Loucy (cell line): ENCODE measurements at regions not wholly inside any gene's neighbourhood (a gene's known extent, or its start where the extent isn't known, plus 50 kb on each side); places are given as distances from the start of the nearest gene placed in this dataset.

ENCODE experiments used
- H2AFZ ChIP-seq: fragments of 200-600 bp; sonication (generic); 2 replicates; pipeline ENCODE4 v1.6.0; 2016; ENCODE audit warnings: antibody characterized with exemption, mild to moderate bottlenecking, low read length, moderate library complexity
- H3F3A ChIP-seq: fragments of 200-600 bp; 2 replicates; pipeline ENCODE4 v1.6.0; 2016; ENCODE audit warnings: antibody characterized with exemption, low read depth, mild to moderate bottlenecking
- H3K27me3 ChIP-seq: fragments of 200-600 bp; sonication (generic); 2 replicates; pipeline ENCODE4 v1.6.1; 2014; ENCODE audit warnings: low read length, mild to moderate bottlenecking; ENCODE audit not compliant: insufficient read depth, poor library complexity, severe bottlenecking
- H3K36me3 ChIP-seq: fragments of 200-600 bp; sonication (generic); 2 replicates; pipeline ENCODE4 v1.6.1; 2016; ENCODE audit warnings: low read length; ENCODE audit not compliant: insufficient read depth
- H3K4me1 ChIP-seq: fragments of 200-600 bp; sonication (generic); 2 replicates; pipeline ENCODE4 v1.5.1; 2014; ENCODE audit warnings: low read length, mild to moderate bottlenecking; ENCODE audit not compliant: insufficient read depth, poor library complexity, severe bottlenecking
- H3K4me2 ChIP-seq: fragments of 200-600 bp; sonication (generic); 2 replicates; pipeline ENCODE4 v1.6.0; 2014; ENCODE audit warnings: antibody characterized with exemption, low read length, low read depth, mild to moderate bottlenecking; ENCODE audit not compliant: poor library complexity, severe bottlenecking
- H3K4me3 ChIP-seq: fragments of 200-600 bp; sonication (generic); 2 replicates; pipeline ENCODE4 v1.5.1; 2014; ENCODE audit warnings: low read length, mild to moderate bottlenecking, mixed read lengths; ENCODE audit not compliant: poor library complexity, severe bottlenecking
- H3K79me2 ChIP-seq: fragments of 200-600 bp; sonication (generic); 2 replicates; pipeline ENCODE4 v1.6.1; 2014; ENCODE audit warnings: low read length; ENCODE audit not compliant: insufficient read depth
- H3K9ac ChIP-seq: fragments of 200-600 bp; sonication (generic); 2 replicates; pipeline ENCODE4 v1.6.0; 2014; ENCODE audit warnings: mild to moderate bottlenecking, low read depth, low read length, moderate library complexity; ENCODE audit not compliant: poor library complexity, severe bottlenecking
- H3K9me2 ChIP-seq: fragments of 200-600 bp; sonication (generic); replicated peaks from 2 replicates; pipeline ENCODE4 v1.6.1; 2016; ENCODE audit warnings: low read depth, low read length, mixed read lengths
- H3K9me3 ChIP-seq: fragments of 200-600 bp; sonication (generic); 2 replicates; pipeline ENCODE4 v1.6.1; 2014; ENCODE audit warnings: mild to moderate bottlenecking, antibody characterized with exemption, low read length, low read depth; ENCODE audit not compliant: insufficient read depth
- H4K20me1 ChIP-seq: fragments of 200-600 bp; sonication (generic); 2 replicates; pipeline ENCODE4 v1.6.0; 2014; ENCODE audit warnings: antibody characterized with exemption, low read length, mild to moderate bottlenecking; ENCODE audit not compliant: insufficient read depth, poor library complexity, severe bottlenecking
- EZH2phosphoT487 ChIP-seq: fragments of 200-600 bp; IDR thresholded peaks from 2 replicates; pipeline ENCODE4 v1.6.1; 2018; ENCODE audit warnings: antibody characterized with exemption, mild to moderate bottlenecking, moderate library complexity, borderline replicate concordance
- TF ChIP-seq, protein P1 (sequence below): fragments of 200-600 bp; sonication (generic); conservative IDR thresholded peaks from 2 replicates; pipeline ENCODE4 v1.5.1; 2014; ENCODE audit warnings: mild to moderate bottlenecking, antibody characterized with exemption, low read length

GRCh38 chr2:217011576-217011975 is 151.7 kb upstream of the TNP1 start:
- H3K9ac ChIP-seq: no peak overlapping the region
- TF ChIP-seq, protein P1, sequence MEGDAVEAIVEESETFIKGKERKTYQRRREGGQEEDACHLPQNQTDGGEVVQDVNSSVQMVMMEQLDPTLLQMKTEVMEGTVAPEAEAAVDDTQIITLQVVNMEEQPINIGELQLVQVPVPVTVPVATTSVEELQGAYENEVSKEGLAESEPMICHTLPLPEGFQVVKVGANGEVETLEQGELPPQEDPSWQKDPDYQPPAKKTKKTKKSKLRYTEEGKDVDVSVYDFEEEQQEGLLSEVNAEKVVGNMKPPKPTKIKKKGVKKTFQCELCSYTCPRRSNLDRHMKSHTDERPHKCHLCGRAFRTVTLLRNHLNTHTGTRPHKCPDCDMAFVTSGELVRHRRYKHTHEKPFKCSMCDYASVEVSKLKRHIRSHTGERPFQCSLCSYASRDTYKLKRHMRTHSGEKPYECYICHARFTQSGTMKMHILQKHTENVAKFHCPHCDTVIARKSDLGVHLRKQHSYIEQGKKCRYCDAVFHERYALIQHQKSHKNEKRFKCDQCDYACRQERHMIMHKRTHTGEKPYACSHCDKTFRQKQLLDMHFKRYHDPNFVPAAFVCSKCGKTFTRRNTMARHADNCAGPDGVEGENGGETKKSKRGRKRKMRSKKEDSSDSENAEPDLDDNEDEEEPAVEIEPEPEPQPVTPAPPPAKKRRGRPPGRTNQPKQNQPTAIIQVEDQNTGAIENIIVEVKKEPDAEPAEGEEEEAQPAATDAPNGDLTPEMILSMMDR: no peak
- no peak for TF ChIP-seq EZH2phosphoT487
- no peak overlapping the region for H2AFZ ChIP-seq
- no peaks in the 10 kb centered on the region for H3K9me2 ChIP-seq
- no peaks in the 10 kb centered on the region for H3K79me2 ChIP-seq
- no peaks in the 10 kb centered on the region for H4K20me1 ChIP-seq
- no peaks in the 10 kb centered on the region for H3K27me3 ChIP-seq
- H3K4me1 ChIP-seq: no peaks in the 10 kb centered on the region
- H3K9me3 ChIP-seq: no peaks in the 10 kb centered on the region
- no peak overlapping the region for H3K4me2 ChIP-seq
- no peak overlapping the region for H3K4me3 ChIP-seq
- H3K36me3 ChIP-seq: no peaks in the 10 kb centered on the region
- H3F3A ChIP-seq: no peaks in the 10 kb centered on the region

DNA sequence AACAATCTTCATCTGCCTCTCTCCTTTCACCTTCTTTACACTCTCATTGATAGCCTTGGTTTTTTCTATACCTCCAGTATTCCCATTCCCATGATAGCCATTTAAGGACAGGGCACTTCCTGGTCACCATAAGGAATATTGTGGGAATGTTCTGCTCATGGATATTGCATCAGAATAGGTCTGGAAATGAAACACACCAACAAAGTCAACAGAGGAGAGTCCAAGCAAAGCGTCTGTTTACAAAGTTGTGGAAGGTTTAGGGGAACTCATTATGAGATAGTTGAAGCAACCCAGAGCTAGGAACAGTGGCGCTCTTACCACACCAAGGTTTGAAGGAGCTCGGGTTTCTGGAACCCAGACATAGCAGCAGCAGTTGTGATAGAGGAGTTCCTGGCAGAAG is 150.3 kb upstream of the TNP1 start:
- H3K4me1 ChIP-seq: no peaks in the 10 kb centered on the region
- no peak overlapping the region for H3K9ac ChIP-seq
- H3K79me2 ChIP-seq: no peaks in the 10 kb centered on the region
- H3K4me2 ChIP-seq: no peak overlapping the region
- no peaks in the 10 kb centered on the region for H3K36me3 ChIP-seq
- TF ChIP-seq, protein P1: no peak
- no peak for TF ChIP-seq EZH2phosphoT487
- H3K4me3 ChIP-seq: no peak overlapping the region
- no peaks in the 10 kb centered on the region for H3K9me3 ChIP-seq
- no peaks in the 10 kb centered on the region for H4K20me1 ChIP-seq
- no peaks in the 10 kb centered on the region for H3K27me3 ChIP-seq
- no peaks in the 10 kb centered on the region for H3K9me2 ChIP-seq
- H2AFZ ChIP-seq: no peak overlapping the region
- H3F3A ChIP-seq: no peaks in the 10 kb centered on the region

- Histone ChIP-seq H3K9me2 (no peaks in the 10 kb centered on the region), H4K20me1 (no peaks in the 10 kb centered on the region), H3K79me2 (no peaks in the 10 kb centered on the region), H3K36me3 (no peaks in the 10 kb centered on the region), H3K4me1 (no peaks in the 10 kb centered on the region), H3K4me2 (no peak overlapping the region), H3K9ac (no peak overlapping the region), H3K27me3 (no peaks in the 10 kb centered on the region), H2AFZ (no peak overlapping the region), H3K4me3 (no peak overlapping the region), H3F3A (no peaks in the 10 kb centered on the region), H3K9me3 (no peaks in the 10 kb centered on the region)
- TF ChIP-seq EZH2phosphoT487: no peak
- TF ChIP-seq, protein P1: no peak
Observed at GRCh38 chr2:217008794-217009193, 148.9 kb upstream of the TNP1 start.
